Ecto neural progenitor cell (in vitro differentiated cells): ENCODE measurements at regions not wholly inside any gene's neighbourhood (a gene's known extent, or its start where the extent isn't known, plus 50 kb on each side); places are given as distances from the start of the nearest gene placed in this dataset.

Experiments used
- DNase-seq: peaks from one replicate; pipeline ENCODE4 v3.0.0-alpha.2; 2018; ENCODE audit warnings: low spot score

DNA sequence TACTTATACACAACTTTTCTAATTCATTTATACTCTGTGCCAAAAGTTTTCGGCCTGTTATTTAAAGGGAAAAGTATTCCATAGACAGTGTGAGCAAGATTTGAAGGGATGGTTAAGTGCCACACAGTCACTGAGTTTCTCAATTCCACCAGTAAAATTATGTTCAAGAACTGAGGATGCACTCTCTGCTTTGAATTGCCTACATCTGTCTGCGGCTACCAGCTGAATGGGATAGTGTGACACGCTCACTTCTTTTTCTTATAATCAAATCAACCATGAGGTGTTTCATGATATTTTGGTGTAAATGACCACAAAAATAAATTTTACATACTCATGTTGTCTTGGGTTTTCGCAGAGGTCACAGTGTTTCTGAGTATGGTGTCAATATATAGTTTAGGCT lies 218.4 kb upstream of the TMEM161B start:
- DNase-seq: no peak

- DNase-seq: no peak
These were observed 217.8 kb upstream of the TMEM161B start for GRCh38 chr5:88486431-88486830.

GRCh38 chr5:88485531-88485930 lies 216.9 kb upstream of the TMEM161B start:
- no peak for DNase-seq

GRCh38 chr5:88483964-88484672 lies 215.5 kb upstream of the TMEM161B start:
- DNase-seq: no peak

DNA sequence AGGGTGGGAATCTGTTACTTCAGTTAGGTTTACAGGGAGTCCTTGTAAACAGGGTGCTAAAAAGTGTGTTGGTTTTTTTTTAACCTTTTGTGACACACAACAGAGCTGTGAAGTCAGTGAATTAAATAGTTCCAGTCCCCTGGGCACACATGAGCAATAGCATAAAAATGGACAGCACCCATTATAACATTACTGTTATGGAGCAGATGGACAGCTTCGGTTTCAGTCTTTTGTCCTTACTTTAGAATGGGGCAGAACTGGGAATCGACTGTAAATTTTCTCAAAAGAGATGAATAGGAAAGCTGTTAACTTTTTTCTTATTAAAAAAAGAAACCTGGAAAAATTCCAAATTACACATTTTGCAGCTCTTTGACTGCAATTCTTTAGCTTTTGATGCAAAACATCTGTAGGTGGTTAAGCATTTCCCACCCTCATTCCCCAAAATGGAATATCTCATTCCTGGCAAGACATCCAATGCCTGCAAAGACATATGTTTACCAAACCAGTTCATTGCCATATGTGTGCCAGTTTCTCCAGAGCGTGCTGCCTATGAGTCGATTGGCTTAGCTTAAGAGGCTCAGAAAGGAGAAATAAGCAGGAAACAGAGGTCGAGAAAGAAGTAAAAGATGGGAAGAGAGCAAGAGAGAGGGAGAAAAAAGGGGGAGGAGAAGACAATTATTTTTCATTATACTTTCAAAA lies 212.3 kb upstream of the TMEM161B start:
- no peak for DNase-seq

GRCh38 chr5:88480245-88480644 lies 211.6 kb upstream of the TMEM161B start:
- DNase-seq: no peak

DNA sequence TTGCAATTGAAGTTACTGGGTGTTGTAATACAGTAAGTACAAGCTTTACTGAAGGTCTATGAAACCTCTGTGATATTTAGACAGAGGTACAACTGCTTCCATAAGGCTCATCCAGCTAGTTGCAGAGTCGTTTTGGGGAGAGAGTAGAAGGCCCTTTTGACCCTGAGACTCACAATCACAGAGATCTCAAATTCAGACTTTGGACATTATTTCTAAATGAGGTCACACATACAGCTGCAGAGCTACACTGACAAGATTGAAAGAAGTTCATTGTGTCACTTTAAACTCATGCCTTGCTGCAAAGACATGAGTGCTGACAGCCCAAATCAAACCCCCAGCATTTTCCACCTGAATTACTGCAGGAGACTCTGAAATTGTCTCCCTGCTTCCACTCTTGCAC lies 205.9 kb upstream of the TMEM161B start:
- no peak for DNase-seq

- no peak for DNase-seq
These were observed 202.1 kb upstream of the TMEM161B start for GRCh38 chr5:88470745-88471144.

- DNase-seq: no peak
These were observed 191.3 kb upstream of the TMEM161B start for GRCh38 chr5:88459971-88460370.

DNA sequence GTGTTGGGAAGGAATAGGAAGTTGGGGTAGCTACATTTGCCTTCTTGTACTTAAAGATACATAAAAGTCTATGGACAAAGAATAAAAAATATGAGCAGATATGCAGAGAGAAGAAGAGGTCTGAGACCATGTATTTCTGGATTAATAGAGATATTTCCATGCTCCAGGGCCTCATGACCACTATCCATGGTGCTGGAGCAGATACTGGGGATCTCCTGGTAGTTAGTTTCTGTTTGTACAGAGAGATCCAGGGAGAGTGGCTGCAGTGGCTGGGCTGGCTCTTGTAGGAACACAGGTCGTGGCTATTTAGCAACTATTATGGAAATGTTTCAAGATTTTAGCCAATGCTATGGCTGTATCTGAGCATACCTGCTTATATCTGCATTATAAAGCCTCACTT lies 184.2 kb upstream of the TMEM161B start:
- DNase-seq: no peak

- DNase-seq: no peak
These were observed 181.6 kb upstream of the TMEM161B start for GRCh38 chr5:88450239-88450638.

- DNase-seq: no peak
These were observed 169.4 kb upstream of the TMEM161B start for GRCh38 chr5:88438006-88438405.

DNA sequence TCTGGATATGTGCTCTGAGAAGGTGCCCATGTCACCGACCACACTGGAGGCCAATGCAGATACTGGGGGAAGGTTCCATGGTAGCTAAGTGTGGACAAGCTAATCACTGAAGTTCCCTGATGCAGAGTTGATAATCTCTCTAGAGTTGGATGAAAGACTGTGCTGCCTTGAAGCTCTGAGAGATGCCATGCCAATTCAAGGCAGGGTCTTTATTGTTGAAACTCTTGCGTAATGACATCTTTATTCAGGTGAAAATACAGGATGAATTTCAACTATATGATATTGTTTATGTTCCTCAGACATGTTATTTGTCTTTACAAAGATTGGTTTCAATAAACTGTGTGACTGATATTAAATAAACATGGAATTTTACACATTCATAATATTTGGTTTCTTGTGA lies 167.6 kb upstream of the TMEM161B start:
- no peak for DNase-seq

DNA sequence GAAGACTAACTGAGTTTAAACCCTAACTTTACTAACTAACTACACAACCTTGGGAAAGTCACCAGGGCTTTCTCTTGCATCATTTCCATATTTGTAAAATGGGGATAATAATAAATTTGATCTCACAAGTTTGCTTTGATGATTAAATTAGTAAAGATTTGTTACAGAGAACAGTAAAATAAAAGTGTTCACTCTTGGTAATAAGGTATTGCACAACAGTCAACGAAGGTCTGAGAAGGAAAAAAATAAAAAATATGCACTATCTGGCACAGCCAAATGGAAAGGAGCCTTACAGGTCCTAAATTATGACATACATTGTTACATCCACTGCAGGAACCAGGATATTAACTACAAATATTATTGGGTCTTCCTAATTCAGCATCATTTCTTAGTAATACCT lies 160.0 kb upstream of the TMEM161B start:
- no peak for DNase-seq

DNA sequence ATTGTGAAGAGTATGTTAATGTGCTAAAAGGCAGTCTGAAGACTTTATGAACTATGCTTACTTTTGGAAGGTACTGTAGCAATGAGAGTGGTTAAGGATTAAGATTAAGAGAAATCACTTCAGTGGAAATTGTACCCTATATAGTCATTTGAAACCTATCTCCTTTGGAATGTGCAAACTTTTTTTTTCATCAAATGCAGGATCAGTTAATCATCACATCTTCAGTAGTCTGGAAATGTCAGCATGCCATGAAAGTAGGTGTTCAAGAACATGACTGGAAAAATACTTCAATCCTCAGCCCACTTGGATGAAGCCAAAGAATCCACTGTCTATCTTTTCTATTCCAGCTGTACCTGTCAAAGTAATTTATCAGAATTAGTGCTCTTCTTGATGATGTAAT lies 157.8 kb upstream of the TMEM161B start:
- DNase-seq: no peak

DNA sequence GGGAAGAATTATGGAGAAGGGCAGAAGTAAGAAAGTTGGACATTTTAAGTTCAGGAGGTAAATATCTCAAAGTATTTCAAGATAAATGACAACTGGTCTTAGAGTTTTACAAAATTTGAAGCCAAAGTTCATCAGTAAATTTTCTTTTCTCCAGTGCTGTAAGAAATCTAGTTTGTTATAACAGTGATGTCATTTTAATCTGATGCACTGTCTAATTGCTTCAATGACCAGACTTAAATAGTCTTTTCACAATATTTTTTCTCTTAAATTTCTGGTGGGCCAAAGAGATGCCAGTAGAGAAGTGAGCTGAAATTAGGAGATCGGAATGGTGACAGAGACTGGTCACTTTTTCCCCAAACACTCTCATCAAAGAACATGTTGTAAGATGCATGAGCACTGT lies 156.5 kb upstream of the TMEM161B start:
- no peak for DNase-seq

DNA sequence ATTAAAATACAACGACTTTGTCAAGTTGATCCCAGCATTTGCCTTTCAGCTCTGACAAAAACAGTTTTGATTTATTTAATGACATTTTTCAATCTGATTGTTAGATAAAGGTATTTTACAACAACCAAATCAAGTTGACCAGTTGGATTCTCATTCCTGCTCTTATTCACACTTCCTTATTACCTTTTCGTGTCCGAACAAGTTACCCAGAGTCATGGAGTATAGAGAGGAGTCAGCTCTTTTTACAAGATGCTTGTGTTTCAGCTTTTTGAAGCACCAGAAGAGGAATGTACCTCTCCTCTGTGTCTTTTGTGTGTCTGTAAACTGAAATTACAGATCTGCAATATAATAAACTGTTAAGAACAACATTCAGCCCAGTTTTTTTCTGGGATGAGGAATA lies 151.3 kb upstream of the TMEM161B start:
- no peak for DNase-seq

DNA sequence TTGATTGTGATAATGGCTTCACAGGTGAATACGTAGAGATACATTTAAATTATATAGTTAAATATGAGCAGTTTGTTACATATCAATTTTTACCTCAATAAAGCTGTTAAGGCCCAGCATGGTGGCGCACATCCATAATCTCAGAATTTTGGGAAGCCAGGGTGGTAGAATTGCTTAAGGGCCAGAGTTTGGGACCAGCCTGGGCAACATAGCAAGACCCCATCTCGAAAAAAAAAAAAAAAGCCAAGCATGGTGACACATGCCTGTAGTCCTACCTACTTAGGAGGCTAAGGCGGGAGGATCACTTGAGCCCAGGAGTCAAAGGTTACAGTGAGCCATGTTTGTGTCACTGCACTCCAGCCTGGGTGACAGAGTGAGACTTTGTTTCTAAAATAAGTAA lies 138.7 kb upstream of the TMEM161B start:
- DNase-seq: no peak

GRCh38 chr5:88405783-88406182 lies 137.1 kb upstream of the TMEM161B start:
- DNase-seq: no peak

GRCh38 chr5:88404405-88404804 lies 135.8 kb upstream of the TMEM161B start:
- DNase-seq: no peak

- no peak for DNase-seq
These were observed 133.0 kb upstream of the TMEM161B start for GRCh38 chr5:88401686-88402085.

DNA sequence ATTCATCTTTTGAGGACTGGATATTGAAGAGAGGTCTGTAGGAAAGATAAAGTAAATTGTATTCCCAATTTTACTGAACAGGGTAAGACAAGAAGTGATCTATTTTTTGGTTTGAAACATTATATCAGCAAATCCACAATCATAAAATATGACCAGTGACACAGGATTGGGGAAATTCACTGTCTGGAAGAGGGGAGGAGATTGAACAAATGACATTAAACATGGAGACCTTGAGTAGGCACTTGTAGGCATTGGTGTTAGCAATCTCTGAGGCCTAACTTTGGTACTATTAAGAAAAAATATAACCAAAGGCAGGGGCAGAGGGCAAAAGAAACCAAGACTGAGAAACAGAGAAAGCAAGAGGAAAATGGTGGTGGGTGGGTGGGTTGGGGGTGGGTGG lies 132.6 kb upstream of the TMEM161B start:
- no peak for DNase-seq

DNA sequence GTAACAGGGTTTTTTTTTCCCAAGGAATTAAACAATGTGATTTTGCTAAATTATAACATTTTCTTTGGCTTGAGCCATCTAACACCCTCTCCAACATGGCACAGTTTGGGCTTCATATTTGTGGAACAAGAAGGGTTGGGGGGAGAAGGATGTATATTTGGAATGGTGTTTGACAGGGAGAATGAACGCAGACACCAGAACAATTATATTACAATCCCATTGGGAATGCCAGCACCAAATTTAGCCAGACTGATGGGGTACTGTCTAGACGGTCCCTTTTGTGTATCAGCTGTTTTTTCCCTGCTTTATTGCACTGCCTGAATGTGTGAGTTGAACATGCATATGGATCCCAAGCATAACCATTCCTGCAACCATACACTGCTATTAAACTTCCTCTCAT lies 130.9 kb upstream of the TMEM161B start:
- DNase-seq: no peak

DNA sequence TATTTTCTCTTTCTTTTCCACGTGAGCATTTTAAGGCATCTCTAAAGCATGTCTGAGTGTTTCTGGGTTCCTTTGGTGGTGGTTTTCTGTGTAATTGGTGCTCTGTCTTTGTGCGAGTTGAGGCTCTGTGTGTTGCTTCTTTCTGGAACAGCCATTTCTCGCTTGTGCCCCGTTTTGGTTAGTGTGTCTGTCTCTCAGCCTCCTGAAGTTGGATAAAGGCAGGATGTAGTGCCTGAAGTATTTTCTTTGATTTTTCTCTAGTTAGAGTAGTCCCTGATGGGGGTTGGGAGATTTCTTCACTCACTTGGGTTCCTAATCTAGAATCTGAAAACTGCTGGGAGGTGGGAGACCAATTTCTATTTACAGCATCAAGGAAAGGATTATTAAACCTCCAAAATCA lies 129.7 kb upstream of the TMEM161B start:
- no peak for DNase-seq
